Upper lobe of left lung (tissue), 4 donors: ENCODE measurements at regions not wholly inside any gene's neighbourhood (a gene's known extent, or its start where the extent isn't known, plus 50 kb on each side); places are given as distances from the start of the nearest gene placed in this dataset.

Experiments
- POLR2A ChIP-seq, 4 donors: fragments of 450-650 bp; IDR thresholded peaks; one replicate each; pipeline ENCODE4 v1.5.1; 2016 to 2017; ENCODE audit warnings: antibody characterized with exemption in 4 of 4, mild to moderate bottlenecking in 2 of 4
- TF ChIP-seq, protein P1 (sequence below), 6 experiments: fragments of 450-650 bp in 4 of 6; fragments of 200-600 bp in 2 of 6; sonication (generic) in 2 of 6; IDR thresholded peaks; one replicate each; pipeline ENCODE4 v1.5.1; 2016 to 2019; ENCODE audit warnings: antibody characterized with exemption in 6 of 6

GRCh38 chr10:62893036-62893435 is 76.9 kb upstream of the EGR2 start:
- TF ChIP-seq, protein P1, sequence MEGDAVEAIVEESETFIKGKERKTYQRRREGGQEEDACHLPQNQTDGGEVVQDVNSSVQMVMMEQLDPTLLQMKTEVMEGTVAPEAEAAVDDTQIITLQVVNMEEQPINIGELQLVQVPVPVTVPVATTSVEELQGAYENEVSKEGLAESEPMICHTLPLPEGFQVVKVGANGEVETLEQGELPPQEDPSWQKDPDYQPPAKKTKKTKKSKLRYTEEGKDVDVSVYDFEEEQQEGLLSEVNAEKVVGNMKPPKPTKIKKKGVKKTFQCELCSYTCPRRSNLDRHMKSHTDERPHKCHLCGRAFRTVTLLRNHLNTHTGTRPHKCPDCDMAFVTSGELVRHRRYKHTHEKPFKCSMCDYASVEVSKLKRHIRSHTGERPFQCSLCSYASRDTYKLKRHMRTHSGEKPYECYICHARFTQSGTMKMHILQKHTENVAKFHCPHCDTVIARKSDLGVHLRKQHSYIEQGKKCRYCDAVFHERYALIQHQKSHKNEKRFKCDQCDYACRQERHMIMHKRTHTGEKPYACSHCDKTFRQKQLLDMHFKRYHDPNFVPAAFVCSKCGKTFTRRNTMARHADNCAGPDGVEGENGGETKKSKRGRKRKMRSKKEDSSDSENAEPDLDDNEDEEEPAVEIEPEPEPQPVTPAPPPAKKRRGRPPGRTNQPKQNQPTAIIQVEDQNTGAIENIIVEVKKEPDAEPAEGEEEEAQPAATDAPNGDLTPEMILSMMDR (IDR thresholded peaks at IDR 0.05), result no peak
- TF ChIP-seq POLR2A (IDR thresholded peaks at IDR 0.05), result no peak
